ENCODE measurements at regions not wholly inside any gene's neighbourhood (a gene's known extent, or its start where the extent isn't known, plus 50 kb on each side); places are given as distances from the start of the nearest gene placed in this dataset.
"Not testable (repeated sequence)": the region's sequence is repeated elsewhere in the genome, so short reads cannot be mapped to it uniquely, and the experiment has no call there.

DNA sequence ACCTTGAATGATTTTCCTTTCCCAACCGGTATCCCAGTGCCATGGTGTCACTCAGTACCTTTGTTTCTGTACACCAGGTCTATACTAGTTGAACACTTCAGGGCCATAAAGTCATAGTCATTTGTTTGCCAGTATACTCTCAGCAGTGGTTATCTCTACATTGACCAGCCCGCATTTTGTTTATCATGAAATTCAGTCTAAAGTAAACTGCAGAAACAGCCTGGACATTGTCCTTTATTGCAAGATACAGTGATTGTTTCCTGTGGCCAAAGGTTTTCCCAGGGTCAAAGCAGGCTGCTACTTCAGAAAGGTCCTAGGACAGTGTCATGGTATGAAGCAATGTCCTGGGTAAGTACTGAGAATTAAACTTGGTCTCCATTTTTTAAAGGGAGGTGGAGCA lies 407.4 kb downstream of the RWDD3 start:
- DNase-seq (ENCODE audit: low read depth): no peak
- H3K4me3 ChIP-seq (ENCODE audit: low read depth, low read length): no peak overlapping the region
- TF ChIP-seq, protein P1, sequence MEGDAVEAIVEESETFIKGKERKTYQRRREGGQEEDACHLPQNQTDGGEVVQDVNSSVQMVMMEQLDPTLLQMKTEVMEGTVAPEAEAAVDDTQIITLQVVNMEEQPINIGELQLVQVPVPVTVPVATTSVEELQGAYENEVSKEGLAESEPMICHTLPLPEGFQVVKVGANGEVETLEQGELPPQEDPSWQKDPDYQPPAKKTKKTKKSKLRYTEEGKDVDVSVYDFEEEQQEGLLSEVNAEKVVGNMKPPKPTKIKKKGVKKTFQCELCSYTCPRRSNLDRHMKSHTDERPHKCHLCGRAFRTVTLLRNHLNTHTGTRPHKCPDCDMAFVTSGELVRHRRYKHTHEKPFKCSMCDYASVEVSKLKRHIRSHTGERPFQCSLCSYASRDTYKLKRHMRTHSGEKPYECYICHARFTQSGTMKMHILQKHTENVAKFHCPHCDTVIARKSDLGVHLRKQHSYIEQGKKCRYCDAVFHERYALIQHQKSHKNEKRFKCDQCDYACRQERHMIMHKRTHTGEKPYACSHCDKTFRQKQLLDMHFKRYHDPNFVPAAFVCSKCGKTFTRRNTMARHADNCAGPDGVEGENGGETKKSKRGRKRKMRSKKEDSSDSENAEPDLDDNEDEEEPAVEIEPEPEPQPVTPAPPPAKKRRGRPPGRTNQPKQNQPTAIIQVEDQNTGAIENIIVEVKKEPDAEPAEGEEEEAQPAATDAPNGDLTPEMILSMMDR (IDR thresholded peaks at IDR 0.05; ENCODE audit: control insufficient read depth, extremely low read depth, insufficient read depth): no peak

DNA sequence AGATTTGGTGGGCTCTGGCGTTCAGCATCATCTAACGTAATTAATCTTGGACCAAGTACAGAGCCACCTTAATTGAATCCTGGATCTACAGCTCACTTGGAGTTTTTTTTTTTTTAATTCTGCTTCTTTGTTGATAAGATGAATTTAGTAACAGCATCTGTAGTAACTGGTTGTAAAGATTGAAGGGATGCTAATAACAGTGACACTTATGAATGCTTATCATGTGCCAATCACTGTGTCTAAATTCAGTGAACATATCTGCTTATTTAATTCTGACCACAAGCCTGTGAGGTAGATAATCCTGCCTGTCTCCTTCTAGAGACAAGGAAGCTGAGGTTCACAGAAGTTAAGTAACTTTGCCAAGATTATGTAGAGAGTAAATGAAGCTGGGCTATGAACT lies 408.0 kb downstream of the RWDD3 start:
- TF ChIP-seq, protein P1 (IDR thresholded peaks at IDR 0.05; ENCODE audit: control insufficient read depth, extremely low read depth, insufficient read depth): no peak
- H3K4me3 ChIP-seq (ENCODE audit: low read depth, low read length): no peak overlapping the region
- DNase-seq (ENCODE audit: low read depth): no peak

DNA sequence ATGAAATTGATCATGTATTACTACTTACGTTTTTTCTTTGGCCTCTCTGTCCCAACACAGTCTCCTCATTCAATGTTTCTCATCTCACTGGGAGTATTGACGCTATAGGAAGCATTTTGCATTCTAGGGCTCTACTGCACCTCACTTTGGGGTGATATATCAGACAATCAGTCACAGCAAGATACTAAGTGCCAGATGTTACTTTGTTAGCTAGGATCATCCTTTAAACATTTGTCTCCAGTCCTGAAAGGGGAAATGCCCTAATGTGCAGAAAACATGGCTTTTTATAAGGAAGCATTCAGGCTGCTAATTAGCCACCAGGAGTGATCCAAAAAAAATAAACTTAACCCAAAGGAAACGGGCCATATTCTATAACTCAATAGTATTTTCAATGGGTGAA lies 409.1 kb downstream of the RWDD3 start:
- no peak for DNase-seq (ENCODE audit: low read depth)
- TF ChIP-seq, protein P1 (IDR thresholded peaks at IDR 0.05; ENCODE audit: control insufficient read depth, extremely low read depth, insufficient read depth): no peak
- H3K4me3 ChIP-seq (ENCODE audit: low read depth, low read length): no peak overlapping the region

GRCh38 chr1:95645126-95645525 lies 411.1 kb downstream of the RWDD3 start:
- H3K4me3 ChIP-seq (ENCODE audit: low read depth, low read length); DNase-seq (ENCODE audit: low read depth): not testable (repeated sequence)

GRCh38 chr1:95650631-95651030 lies 416.6 kb downstream of the RWDD3 start:
- DNase-seq (ENCODE audit: low read depth): no peak
- H3K4me3 ChIP-seq (ENCODE audit: low read depth, low read length): no peak overlapping the region
- TF ChIP-seq, protein P1 (IDR thresholded peaks at IDR 0.05; ENCODE audit: control insufficient read depth, extremely low read depth, insufficient read depth): no peak

- TF ChIP-seq, protein P1 (IDR thresholded peaks at IDR 0.05; ENCODE audit: control insufficient read depth, extremely low read depth, insufficient read depth): no peak
- no peak for DNase-seq (ENCODE audit: low read depth)
- no peak overlapping the region for H3K4me3 ChIP-seq (ENCODE audit: low read depth, low read length)
Observed at GRCh38 chr1:95652423-95652965, 418.5 kb downstream of the RWDD3 start.

- DNase-seq (ENCODE audit: low read depth): no peak
- H3K4me3 ChIP-seq (ENCODE audit: low read depth, low read length): no peak overlapping the region
- TF ChIP-seq, protein P1 (IDR thresholded peaks at IDR 0.05; ENCODE audit: control insufficient read depth, extremely low read depth, insufficient read depth): no peak
Observed at GRCh38 chr1:95653618-95654017, 419.6 kb downstream of the RWDD3 start.
